ENCODE measurements at regions not wholly inside any gene's neighbourhood (a gene's known extent, or its start where the extent isn't known, plus 50 kb on each side); places are given as distances from the start of the nearest gene placed in this dataset.
A peak's percentile ranks its signal among the peaks of the same experiment; 100 is the strongest.

DNA sequence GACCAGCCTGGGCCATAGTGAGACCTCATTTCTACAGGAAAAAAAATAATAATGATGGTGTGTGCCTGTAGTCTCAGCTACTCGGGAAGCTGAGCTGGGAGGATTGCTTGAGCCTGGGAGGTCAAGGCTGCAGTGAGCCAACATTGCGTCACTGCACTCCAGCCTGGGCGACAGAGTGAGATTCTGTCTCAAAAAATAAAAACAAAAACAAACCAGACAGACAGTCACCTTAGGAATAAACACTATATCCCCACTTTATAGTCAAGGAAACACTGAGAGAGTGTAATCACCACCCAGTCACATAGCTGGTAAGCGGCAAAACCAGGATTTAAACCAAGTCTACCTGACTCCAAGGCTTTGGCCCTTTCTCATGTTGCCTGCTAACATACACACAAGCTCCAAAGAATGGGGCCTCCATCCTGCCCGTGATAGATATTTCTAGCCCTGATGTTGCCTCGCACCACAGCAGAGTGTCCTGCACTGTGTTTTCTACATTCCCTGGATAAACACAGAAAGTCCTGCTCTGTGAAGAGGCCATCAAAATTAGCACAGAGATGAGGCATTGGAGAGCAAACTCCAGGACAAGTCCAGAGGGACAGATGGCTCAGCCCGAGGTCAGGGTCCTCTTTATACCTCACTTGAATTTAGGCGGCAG, 66.1 kb upstream of the SMURF2 start (continued):
- TF ChIP-seq, protein P1, sequence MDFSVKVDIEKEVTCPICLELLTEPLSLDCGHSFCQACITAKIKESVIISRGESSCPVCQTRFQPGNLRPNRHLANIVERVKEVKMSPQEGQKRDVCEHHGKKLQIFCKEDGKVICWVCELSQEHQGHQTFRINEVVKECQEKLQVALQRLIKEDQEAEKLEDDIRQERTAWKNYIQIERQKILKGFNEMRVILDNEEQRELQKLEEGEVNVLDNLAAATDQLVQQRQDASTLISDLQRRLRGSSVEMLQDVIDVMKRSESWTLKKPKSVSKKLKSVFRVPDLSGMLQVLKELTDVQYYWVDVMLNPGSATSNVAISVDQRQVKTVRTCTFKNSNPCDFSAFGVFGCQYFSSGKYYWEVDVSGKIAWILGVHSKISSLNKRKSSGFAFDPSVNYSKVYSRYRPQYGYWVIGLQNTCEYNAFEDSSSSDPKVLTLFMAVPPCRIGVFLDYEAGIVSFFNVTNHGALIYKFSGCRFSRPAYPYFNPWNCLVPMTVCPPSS (IDR thresholded peaks at IDR 0.05) = no peak
- no peak for TF ChIP-seq FOXJ3 (CRISPR knock-in tag; IDR thresholded peaks at IDR 0.05; ENCODE audit: borderline replicate concordance)
- TF ChIP-seq ZNF737 (CRISPR knock-in tag; IDR thresholded peaks at IDR 0.05; ENCODE audit: borderline replicate concordance) = no peak
- TF ChIP-seq ZNF704 (CRISPR knock-in tag; IDR thresholded peaks at IDR 0.05; ENCODE audit: borderline replicate concordance) = no peak
- TF ChIP-seq, protein P2, sequence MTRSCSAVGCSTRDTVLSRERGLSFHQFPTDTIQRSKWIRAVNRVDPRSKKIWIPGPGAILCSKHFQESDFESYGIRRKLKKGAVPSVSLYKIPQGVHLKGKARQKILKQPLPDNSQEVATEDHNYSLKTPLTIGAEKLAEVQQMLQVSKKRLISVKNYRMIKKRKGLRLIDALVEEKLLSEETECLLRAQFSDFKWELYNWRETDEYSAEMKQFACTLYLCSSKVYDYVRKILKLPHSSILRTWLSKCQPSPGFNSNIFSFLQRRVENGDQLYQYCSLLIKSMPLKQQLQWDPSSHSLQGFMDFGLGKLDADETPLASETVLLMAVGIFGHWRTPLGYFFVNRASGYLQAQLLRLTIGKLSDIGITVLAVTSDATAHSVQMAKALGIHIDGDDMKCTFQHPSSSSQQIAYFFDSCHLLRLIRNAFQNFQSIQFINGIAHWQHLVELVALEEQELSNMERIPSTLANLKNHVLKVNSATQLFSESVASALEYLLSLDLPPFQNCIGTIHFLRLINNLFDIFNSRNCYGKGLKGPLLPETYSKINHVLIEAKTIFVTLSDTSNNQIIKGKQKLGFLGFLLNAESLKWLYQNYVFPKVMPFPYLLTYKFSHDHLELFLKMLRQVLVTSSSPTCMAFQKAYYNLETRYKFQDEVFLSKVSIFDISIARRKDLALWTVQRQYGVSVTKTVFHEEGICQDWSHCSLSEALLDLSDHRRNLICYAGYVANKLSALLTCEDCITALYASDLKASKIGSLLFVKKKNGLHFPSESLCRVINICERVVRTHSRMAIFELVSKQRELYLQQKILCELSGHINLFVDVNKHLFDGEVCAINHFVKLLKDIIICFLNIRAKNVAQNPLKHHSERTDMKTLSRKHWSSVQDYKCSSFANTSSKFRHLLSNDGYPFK (CRISPR knock-in tag; IDR thresholded peaks at IDR 0.05; ENCODE audit: borderline replicate concordance) = peak; percentile 57; the same call in 1 of the 2 replicates
- no peak for TF ChIP-seq PAWR (CRISPR knock-in tag; IDR thresholded peaks at IDR 0.05; ENCODE audit: borderline replicate concordance)
- no peak for TF ChIP-seq ZNF691 (CRISPR knock-in tag; IDR thresholded peaks at IDR 0.05; ENCODE audit: borderline replicate concordance, low read depth)
- TF ChIP-seq, protein P3, sequence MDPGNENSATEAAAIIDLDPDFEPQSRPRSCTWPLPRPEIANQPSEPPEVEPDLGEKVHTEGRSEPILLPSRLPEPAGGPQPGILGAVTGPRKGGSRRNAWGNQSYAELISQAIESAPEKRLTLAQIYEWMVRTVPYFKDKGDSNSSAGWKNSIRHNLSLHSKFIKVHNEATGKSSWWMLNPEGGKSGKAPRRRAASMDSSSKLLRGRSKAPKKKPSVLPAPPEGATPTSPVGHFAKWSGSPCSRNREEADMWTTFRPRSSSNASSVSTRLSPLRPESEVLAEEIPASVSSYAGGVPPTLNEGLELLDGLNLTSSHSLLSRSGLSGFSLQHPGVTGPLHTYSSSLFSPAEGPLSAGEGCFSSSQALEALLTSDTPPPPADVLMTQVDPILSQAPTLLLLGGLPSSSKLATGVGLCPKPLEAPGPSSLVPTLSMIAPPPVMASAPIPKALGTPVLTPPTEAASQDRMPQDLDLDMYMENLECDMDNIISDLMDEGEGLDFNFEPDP (CRISPR knock-in tag; conservative IDR thresholded peaks at IDR 0.05) = no peak
- no peak for TF ChIP-seq ZNF781 (CRISPR knock-in tag; IDR thresholded peaks at IDR 0.05; ENCODE audit: borderline replicate concordance, not compliant biosample characterization)
- no peak for TF ChIP-seq ATF5 (CRISPR knock-in tag; IDR thresholded peaks at IDR 0.05; ENCODE audit: low read depth)
- TF ChIP-seq ZGPAT (CRISPR knock-in tag; IDR thresholded peaks at IDR 0.05) = no peak
- TF ChIP-seq SATB2 (CRISPR knock-in tag; IDR thresholded peaks at IDR 0.05) = no peak
- TF ChIP-seq, protein P4, sequence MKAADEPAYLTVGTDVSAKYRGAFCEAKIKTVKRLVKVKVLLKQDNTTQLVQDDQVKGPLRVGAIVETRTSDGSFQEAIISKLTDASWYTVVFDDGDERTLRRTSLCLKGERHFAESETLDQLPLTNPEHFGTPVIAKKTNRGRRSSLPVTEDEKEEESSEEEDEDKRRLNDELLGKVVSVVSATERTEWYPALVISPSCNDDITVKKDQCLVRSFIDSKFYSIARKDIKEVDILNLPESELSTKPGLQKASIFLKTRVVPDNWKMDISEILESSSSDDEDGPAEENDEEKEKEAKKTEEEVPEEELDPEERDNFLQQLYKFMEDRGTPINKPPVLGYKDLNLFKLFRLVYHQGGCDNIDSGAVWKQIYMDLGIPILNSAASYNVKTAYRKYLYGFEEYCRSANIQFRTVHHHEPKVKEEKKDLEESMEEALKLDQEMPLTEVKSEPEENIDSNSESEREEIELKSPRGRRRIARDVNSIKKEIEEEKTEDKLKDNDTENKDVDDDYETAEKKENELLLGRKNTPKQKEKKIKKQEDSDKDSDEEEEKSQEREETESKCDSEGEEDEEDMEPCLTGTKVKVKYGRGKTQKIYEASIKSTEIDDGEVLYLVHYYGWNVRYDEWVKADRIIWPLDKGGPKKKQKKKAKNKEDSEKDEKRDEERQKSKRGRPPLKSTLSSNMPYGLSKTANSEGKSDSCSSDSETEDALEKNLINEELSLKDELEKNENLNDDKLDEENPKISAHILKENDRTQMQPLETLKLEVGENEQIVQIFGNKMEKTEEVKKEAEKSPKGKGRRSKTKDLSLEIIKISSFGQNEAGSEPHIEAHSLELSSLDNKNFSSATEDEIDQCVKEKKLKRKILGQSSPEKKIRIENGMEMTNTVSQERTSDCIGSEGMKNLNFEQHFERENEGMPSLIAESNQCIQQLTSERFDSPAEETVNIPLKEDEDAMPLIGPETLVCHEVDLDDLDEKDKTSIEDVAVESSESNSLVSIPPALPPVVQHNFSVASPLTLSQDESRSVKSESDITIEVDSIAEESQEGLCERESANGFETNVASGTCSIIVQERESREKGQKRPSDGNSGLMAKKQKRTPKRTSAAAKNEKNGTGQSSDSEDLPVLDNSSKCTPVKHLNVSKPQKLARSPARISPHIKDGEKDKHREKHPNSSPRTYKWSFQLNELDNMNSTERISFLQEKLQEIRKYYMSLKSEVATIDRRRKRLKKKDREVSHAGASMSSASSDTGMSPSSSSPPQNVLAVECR (CRISPR knock-in tag; IDR thresholded peaks at IDR 0.05; ENCODE audit: borderline replicate concordance) = no peak

All from HepG2 (cell line).